Left ventricle myocardium superior (tissue), 1 donor: ENCODE measurements at regions not wholly inside any gene's neighbourhood (a gene's known extent, or its start where the extent isn't known, plus 50 kb on each side); places are given as distances from the start of the nearest gene placed in this dataset.
A peak's percentile ranks its signal among the peaks of the same experiment; 100 is the strongest.

Source experiments
- ATAC-seq: fragments of 200-7000 bp; cut with Tn5 transposase; one replicate; pipeline ENCODE4 v1.9.1; 2020; ENCODE audit warnings: mild to moderate bottlenecking, moderate library complexity
- DNase-seq: peaks from one replicate; pipeline ENCODE4 v3.0.0-alpha.2; 2020
- intact Hi-C: fragments of 100-400 bp; cut with micrococcal nuclease; formaldehyde crosslinking; loops from one replicate; pipeline ENCODE4 v1.11.0; 2022
- donor health status: DM: no; HTN: yes; CAD: no; lungs with severe emphysema.

GRCh38 chr15:47824147-47824546, 106.8 kb downstream of the SEMA6D start:
- ATAC-seq = no peak
- intact Hi-C loops = no loop called here
- no peak for DNase-seq

GRCh38 chr15:47829667-47830066, 112.4 kb downstream of the SEMA6D start:
- intact Hi-C loops = no loop called here
- no peak for DNase-seq

DNA sequence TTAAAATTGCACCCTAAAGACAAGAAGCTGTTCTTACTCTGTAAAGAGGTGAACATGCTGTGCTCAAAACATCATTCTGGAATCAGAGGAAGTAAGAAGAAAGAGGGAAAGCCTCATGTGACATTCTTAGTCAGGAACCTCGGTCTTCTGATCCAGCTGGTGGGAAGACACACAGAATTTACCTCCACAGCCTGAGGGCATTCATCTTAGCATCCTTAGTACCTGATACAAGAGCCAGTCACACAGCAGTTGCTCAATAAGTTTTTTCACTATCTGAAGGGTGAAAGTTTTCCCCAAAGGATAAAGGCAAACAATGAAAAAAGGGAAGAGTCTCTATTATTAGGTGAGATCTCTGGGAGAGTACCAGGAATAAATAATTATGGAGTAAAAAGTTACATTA, 116.8 kb downstream of the SEMA6D start:
- ATAC-seq (no peak), DNase-seq (no peak)
- intact Hi-C loops = no loop called here

More at GRCh38 chr15:47829667-47830066, 112.4 kb downstream of the SEMA6D start:
- ATAC-seq = no peak

GRCh38 chr15:47839233-47839825, 122.0 kb downstream of the SEMA6D start:
- DNase-seq (no peak), ATAC-seq (peak; percentile 94)
- intact Hi-C loops = no loop called here

- intact Hi-C loops = no loop called here
- DNase-seq = no peak
- ATAC-seq = no peak
Observed at GRCh38 chr15:47843124-47843663, 125.9 kb downstream of the SEMA6D start.

- ATAC-seq = no peak
- intact Hi-C loops = no loop called here
- DNase-seq = no peak
Observed at GRCh38 chr15:47844437-47844836, 127.1 kb downstream of the SEMA6D start.

GRCh38 chr15:47846128-47846868, 129.0 kb downstream of the SEMA6D start:
- DNase-seq (no peak), ATAC-seq (no peak)
- intact Hi-C loops = no loop called here

DNA sequence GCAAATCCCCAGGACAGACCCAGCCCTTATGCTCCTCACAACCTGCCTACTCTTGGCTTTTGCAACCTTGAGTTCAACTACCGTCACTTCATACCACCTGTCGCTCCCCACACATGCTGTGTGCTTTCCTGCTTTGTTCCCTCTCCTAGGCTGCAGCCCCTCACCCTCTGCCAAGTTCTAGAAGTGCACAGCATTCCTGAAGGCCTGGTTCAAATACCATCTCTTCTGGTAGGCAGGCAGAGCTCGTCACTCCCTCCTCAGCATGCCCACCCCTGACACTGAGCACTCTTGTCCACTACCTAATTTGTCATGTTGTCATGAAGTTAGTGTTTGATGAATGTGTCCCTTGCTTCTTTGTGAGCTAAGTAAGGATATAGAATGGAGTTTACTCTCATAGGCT, 129.6 kb downstream of the SEMA6D start:
- DNase-seq (no peak), ATAC-seq (no peak)
- intact Hi-C loops = no loop called here

GRCh38 chr15:47856071-47856470, 138.8 kb downstream of the SEMA6D start:
- no peak for ATAC-seq
- no peak for DNase-seq
- intact Hi-C loops = no loop called here

GRCh38 chr15:47857014-47857775, 139.9 kb downstream of the SEMA6D start:
- ATAC-seq (no peak), DNase-seq (no peak)
- intact Hi-C loops = no loop called here

GRCh38 chr15:47857776-47858167, 140.5 kb downstream of the SEMA6D start:
- intact Hi-C loops = no loop called here
- DNase-seq = no peak
- ATAC-seq = no peak

DNA sequence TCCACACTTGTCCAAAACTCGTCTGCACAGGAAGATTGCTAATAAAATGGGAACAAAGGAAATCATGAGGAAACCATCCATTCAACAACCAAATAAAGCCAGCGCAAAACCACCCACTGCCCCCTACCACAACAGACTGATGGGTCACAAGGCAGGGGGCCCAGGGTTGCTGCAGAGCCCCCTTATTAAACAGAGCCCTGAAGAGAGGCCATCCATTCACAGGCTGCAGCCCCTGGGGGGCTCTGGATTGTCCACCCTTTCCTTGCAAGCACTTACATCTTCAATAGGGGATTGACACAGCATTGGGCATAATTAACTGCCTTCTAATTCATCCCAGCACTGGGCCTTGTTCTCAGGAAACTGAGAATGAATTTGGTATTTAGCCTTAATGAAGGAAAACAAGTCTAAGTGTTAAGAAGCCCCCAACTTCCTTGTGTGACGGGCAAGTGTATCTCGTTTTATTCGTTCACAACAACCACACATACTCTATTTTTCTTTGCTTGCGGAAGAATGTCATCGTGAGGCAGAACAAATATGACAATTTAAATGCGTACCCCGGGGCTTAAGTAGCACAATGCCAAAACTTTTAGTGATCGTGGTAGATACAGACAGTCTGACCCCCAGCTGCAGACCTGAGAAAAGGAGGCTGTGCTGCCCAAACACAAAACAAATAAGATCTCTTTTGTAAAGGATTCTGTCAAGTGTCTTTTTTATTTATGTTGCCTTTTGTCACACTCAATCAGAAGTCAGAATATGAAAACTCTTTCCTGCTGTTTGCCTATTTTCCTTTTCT, 144.0 kb downstream of the SEMA6D start:
- ATAC-seq = no peak
- DNase-seq = no peak
- intact Hi-C loops = no loop called here

GRCh38 chr15:47862402-47862801, 145.1 kb downstream of the SEMA6D start:
- ATAC-seq = no peak
- intact Hi-C loops = no loop called here

GRCh38 chr15:47866446-47866845, 149.1 kb downstream of the SEMA6D start:
- ATAC-seq (no peak), DNase-seq (no peak)
- intact Hi-C loops = no loop called here

More at GRCh38 chr15:47862402-47862801, 145.1 kb downstream of the SEMA6D start:
- no peak for DNase-seq

GRCh38 chr15:47870300-47870955, 153.1 kb downstream of the SEMA6D start:
- no peak for DNase-seq
- intact Hi-C loops = no loop called here
- no peak for ATAC-seq

DNA sequence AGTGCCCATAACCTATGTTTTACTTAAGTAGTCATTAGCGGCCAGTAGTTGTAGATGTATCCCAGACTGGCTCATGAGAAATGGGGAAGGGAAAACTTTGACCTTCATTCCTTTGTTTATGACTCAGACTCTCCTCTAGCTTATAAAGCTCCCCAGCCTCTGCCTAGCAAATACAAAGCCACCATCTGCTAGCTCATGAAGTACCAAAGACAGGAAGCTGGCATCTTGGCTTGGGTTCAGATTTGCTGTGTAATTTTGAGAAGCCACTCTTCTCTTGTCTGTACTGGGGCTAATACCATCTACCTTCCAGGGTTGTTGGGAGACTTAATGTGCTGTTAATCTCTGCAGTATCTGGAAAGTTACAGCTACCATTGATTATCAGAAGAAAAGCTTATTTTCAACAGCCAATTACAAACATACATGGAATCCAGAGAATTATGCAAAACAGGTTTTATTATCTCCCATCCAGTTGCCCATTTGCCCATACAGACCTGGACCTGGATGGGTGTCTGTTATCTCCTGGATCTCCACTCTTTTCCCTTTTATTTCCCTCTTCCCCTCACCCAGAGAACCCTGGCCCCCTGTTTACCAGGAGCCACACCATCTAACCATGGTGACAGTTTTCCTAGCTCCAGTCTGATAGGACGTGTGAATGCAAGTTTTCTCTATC, 153.8 kb downstream of the SEMA6D start:
- intact Hi-C loops = no loop called here
- ATAC-seq (no peak), DNase-seq (no peak)

GRCh38 chr15:47872208-47872607, 154.9 kb downstream of the SEMA6D start:
- intact Hi-C loops = no loop called here
- ATAC-seq = peak; percentile 47

DNA sequence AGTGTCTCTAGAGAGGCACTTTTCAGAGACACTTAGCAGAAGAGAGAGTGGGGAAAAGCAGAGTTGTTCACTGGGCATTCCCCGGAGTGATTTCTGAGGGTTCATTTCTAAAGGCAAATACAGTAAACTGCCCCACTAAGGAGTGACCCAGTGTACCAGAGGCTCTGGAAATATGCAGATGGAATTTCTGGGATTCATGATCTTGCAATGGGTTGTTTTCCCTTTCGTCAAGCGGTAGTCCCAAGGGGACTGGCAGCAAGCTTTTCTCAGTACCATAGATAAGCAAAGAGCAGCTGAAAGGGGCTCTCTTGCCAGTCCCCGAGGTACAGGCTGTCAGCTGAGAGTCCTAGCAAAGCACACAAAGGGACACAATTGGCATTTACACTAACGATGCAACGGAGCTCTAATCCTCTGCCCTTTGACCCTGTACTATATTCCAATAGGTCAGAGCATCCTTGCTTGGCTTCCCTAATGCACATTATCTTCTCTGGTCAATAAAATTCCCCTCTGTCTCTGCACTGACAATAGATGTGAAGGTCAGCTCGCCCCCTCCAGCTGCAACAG, 155.6 kb downstream of the SEMA6D start:
- intact Hi-C loops = no loop called here
- DNase-seq (no peak), ATAC-seq (peak; percentile 86)

More at GRCh38 chr15:47872208-47872607, 154.9 kb downstream of the SEMA6D start:
- no peak for DNase-seq
